ENCODE measurements at regions not wholly inside any gene's neighbourhood (a gene's known extent, or its start where the extent isn't known, plus 50 kb on each side); places are given as distances from the start of the nearest gene placed in this dataset.

- H3K9me3 ChIP-seq (ENCODE audit: low read length), result no peaks in the 10 kb centered on the region
- H3F3A ChIP-seq (ENCODE audit: insufficient read depth, low read length, poor library complexity, severe bottlenecking), result no peaks in the 10 kb centered on the region
- H3K4me3 ChIP-seq (ENCODE audit: low read length), result no peak overlapping the region
- H3K4me2 ChIP-seq (ENCODE audit: low read length), result no peak overlapping the region
- H3K27ac ChIP-seq (ENCODE audit: low read length), result no peak overlapping the region
- H3K27me3 ChIP-seq (ENCODE audit: insufficient read depth, low read depth, low read length), result no peaks in the 10 kb centered on the region
- H4K20me1 ChIP-seq (ENCODE audit: insufficient read depth), result no peaks in the 10 kb centered on the region
- no peak overlapping the region for H2AFZ ChIP-seq (ENCODE audit: low read depth, low read length)
- no peaks in the 10 kb centered on the region for H3K9me2 ChIP-seq (ENCODE audit: insufficient read depth, low read length)
- no peaks in the 10 kb centered on the region for H3K36me3 ChIP-seq (ENCODE audit: insufficient read depth, low read length)
- no peaks in the 10 kb centered on the region for H3K79me2 ChIP-seq (replicated peaks; ENCODE audit: insufficient read depth, low read length)
- no peak overlapping the region for H3K9ac ChIP-seq (ENCODE audit: low read length)
- TF ChIP-seq CTCF (IDR thresholded peaks at IDR 0.05; ENCODE audit: poor library complexity, severe bottlenecking) (peak; percentile 38), RAD21 (conservative IDR thresholded peaks at IDR 0.05) (peak; percentile 40), SMC3 (conservative IDR thresholded peaks at IDR 0.05; ENCODE audit: poor library complexity) (peak; percentile 25)
- TF ChIP-seq, protein P1, sequence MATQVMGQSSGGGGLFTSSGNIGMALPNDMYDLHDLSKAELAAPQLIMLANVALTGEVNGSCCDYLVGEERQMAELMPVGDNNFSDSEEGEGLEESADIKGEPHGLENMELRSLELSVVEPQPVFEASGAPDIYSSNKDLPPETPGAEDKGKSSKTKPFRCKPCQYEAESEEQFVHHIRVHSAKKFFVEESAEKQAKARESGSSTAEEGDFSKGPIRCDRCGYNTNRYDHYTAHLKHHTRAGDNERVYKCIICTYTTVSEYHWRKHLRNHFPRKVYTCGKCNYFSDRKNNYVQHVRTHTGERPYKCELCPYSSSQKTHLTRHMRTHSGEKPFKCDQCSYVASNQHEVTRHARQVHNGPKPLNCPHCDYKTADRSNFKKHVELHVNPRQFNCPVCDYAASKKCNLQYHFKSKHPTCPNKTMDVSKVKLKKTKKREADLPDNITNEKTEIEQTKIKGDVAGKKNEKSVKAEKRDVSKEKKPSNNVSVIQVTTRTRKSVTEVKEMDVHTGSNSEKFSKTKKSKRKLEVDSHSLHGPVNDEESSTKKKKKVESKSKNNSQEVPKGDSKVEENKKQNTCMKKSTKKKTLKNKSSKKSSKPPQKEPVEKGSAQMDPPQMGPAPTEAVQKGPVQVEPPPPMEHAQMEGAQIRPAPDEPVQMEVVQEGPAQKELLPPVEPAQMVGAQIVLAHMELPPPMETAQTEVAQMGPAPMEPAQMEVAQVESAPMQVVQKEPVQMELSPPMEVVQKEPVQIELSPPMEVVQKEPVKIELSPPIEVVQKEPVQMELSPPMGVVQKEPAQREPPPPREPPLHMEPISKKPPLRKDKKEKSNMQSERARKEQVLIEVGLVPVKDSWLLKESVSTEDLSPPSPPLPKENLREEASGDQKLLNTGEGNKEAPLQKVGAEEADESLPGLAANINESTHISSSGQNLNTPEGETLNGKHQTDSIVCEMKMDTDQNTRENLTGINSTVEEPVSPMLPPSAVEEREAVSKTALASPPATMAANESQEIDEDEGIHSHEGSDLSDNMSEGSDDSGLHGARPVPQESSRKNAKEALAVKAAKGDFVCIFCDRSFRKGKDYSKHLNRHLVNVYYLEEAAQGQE (IDR thresholded peaks at IDR 0.05; ENCODE audit: borderline replicate concordance), result no peak
Measured at GRCh38 chr4:23455456-23456158, 434.2 kb downstream of the PPARGC1A start.

GRCh38 chr4:23441530-23442069 lies 448.2 kb downstream of the PPARGC1A start:
- Histone ChIP-seq H3K9me2 (ENCODE audit: insufficient read depth, low read length) (no peaks in the 10 kb centered on the region), H3K4me2 (ENCODE audit: low read length) (no peak overlapping the region), H3K9ac (ENCODE audit: low read length) (no peak overlapping the region), H4K20me1 (ENCODE audit: insufficient read depth) (no peaks in the 10 kb centered on the region), H3K4me3 (ENCODE audit: low read length) (no peak overlapping the region), H2AFZ (ENCODE audit: low read depth, low read length) (no peak overlapping the region), H3K27ac (ENCODE audit: low read length) (no peak overlapping the region), H3K36me3 (ENCODE audit: insufficient read depth, low read length) (no peaks in the 10 kb centered on the region), H3K27me3 (ENCODE audit: insufficient read depth, low read depth, low read length) (no peaks in the 10 kb centered on the region), H3F3A (ENCODE audit: insufficient read depth, low read length, poor library complexity, severe bottlenecking) (no peaks in the 10 kb centered on the region), H3K9me3 (ENCODE audit: low read length) (no peaks in the 10 kb centered on the region), H3K79me2 (replicated peaks; ENCODE audit: insufficient read depth, low read length) (no peaks in the 10 kb centered on the region)
- TF ChIP-seq CTCF (IDR thresholded peaks at IDR 0.05; ENCODE audit: poor library complexity, severe bottlenecking) (no peak), SMC3 (conservative IDR thresholded peaks at IDR 0.05; ENCODE audit: poor library complexity) (no peak), MXI1 (conservative IDR thresholded peaks at IDR 0.05; ENCODE audit: poor library complexity, severe bottlenecking) (no peak), POLR2AphosphoS5 (IDR thresholded peaks at IDR 0.05) (no peak), RAD21 (conservative IDR thresholded peaks at IDR 0.05) (no peak), EZH2 (IDR thresholded peaks at IDR 0.05; ENCODE audit: borderline replicate concordance, insufficient read depth, low read length, poor library complexity, severe bottlenecking) (no peak)
- TF ChIP-seq, protein P1 (IDR thresholded peaks at IDR 0.05; ENCODE audit: borderline replicate concordance), result no peak

Measured in neural cell (in vitro differentiated cells).